D341Med (cell line): ENCODE measurements at regions not wholly inside any gene's neighbourhood (a gene's known extent, or its start where the extent isn't known, plus 50 kb on each side); places are given as distances from the start of the nearest gene placed in this dataset.

Experiments used
- DNase-seq: peaks from one replicate; pipeline ENCODE4 v3.0.0; 2012; ENCODE audit warnings: low spot score

- no peak for DNase-seq
These were observed 212.1 kb upstream of the SOX4 start for GRCh38 chr6:21381331-21381963.

- DNase-seq, result no peak
These were observed 210.6 kb upstream of the SOX4 start for GRCh38 chr6:21382821-21383449.

- no peak for DNase-seq
These were observed 210.0 kb upstream of the SOX4 start for GRCh38 chr6:21383450-21384085.

- no peak for DNase-seq
These were observed 209.3 kb upstream of the SOX4 start for GRCh38 chr6:21384216-21384615.

GRCh38 chr6:21386744-21387143 is 206.8 kb upstream of the SOX4 start:
- DNase-seq, result no peak

- no peak for DNase-seq
These were observed 202.9 kb upstream of the SOX4 start for GRCh38 chr6:21390532-21391213.

- no peak for DNase-seq
These were observed 201.4 kb upstream of the SOX4 start for GRCh38 chr6:21392177-21392576.

- no peak for DNase-seq
These were observed 199.9 kb upstream of the SOX4 start for GRCh38 chr6:21393441-21394165.

- no peak for DNase-seq
These were observed 198.4 kb upstream of the SOX4 start for GRCh38 chr6:21395121-21395520.

- no peak for DNase-seq
These were observed 197.2 kb upstream of the SOX4 start for GRCh38 chr6:21396313-21396712.

- DNase-seq, result no peak
These were observed 194.7 kb upstream of the SOX4 start for GRCh38 chr6:21398741-21399325.

GRCh38 chr6:21402368-21402767 is 191.2 kb upstream of the SOX4 start:
- no peak for DNase-seq

GRCh38 chr6:21404577-21404976 is 189.0 kb upstream of the SOX4 start:
- no peak for DNase-seq

- no peak for DNase-seq
These were observed 187.2 kb upstream of the SOX4 start for GRCh38 chr6:21406316-21406715.

- DNase-seq, result no peak
These were observed 184.3 kb upstream of the SOX4 start for GRCh38 chr6:21409231-21409630.

GRCh38 chr6:21413428-21413827 is 180.1 kb upstream of the SOX4 start:
- DNase-seq, result no peak

GRCh38 chr6:21414065-21414464 is 179.5 kb upstream of the SOX4 start:
- no peak for DNase-seq

GRCh38 chr6:21420146-21420878 is 173.2 kb upstream of the SOX4 start:
- DNase-seq, result no peak

GRCh38 chr6:21420926-21421325 is 172.6 kb upstream of the SOX4 start:
- no peak for DNase-seq

GRCh38 chr6:21423106-21423854 is 170.3 kb upstream of the SOX4 start:
- DNase-seq, result no peak
